Esophagus muscularis mucosa (tissue), 4 donors: ENCODE measurements at regions not wholly inside any gene's neighbourhood (a gene's known extent, or its start where the extent isn't known, plus 50 kb on each side); places are given as distances from the start of the nearest gene placed in this dataset.

ENCODE experiments used
- DNase-seq: peaks from one replicate; pipeline ENCODE4 v3.0.0-alpha.2; 2017; ENCODE audit errors: extremely low spot score
- H3K27ac ChIP-seq, 4 donors: fragments of 200-600 bp; sonication (generic); replicated peaks in 1 of 4; 1 replicate in 3 of 4; 2 replicates in 1 of 4; pipeline ENCODE4 v1.5.1; 2016 to 2019; ENCODE audit warnings: mild to moderate bottlenecking in 1 of 4
- H3K27me3 ChIP-seq, 4 donors: fragments of 200-600 bp; sonication (generic); one replicate each; pipeline versions ENCODE4 v1.5.1 to v1.6.0; 2016 to 2019
- H3K36me3 ChIP-seq, 4 donors: fragments of 200-600 bp; sonication (generic); one replicate each; pipeline ENCODE4 v1.5.1; 2016 to 2019
- H3K4me1 ChIP-seq, 4 donors: fragments of 200-600 bp; sonication (generic); one replicate each; pipeline ENCODE4 v1.5.1; 2016 to 2019
- H3K4me3 ChIP-seq, 4 donors: fragments of 200-600 bp; sonication (generic); 1 replicate in 2 of 4; 2 replicates in 2 of 4; pipeline ENCODE4 v1.5.1; 2016 to 2019; ENCODE audit warnings: mild to moderate bottlenecking in 4 of 4, moderate library complexity in 1 of 4
- H3K9me3 ChIP-seq, 4 donors: fragments of 200-600 bp; sonication (generic); 1 replicate in 3 of 4; 2 replicates in 1 of 4; pipeline ENCODE4 v1.5.1; 2016 to 2019
- CTCF ChIP-seq, 3 experiments: fragments of 200-600 bp in 2 of 3; fragments of 450-650 bp in 1 of 3; sonication (generic) in 2 of 3; IDR thresholded peaks; one replicate each; pipeline ENCODE4 v1.5.1; 2017 to 2019; ENCODE audit warnings: antibody characterized with exemption in 3 of 3, mild to moderate bottlenecking in 2 of 3, moderate library complexity in 1 of 3
- EP300 ChIP-seq: sonication (generic); formaldehyde crosslinking; IDR thresholded peaks from one replicate; pipeline ENCODE4 v1.6.1; 2017; ENCODE audit warnings: antibody characterized with exemption
- POLR2A ChIP-seq: fragments of 450-650 bp; IDR thresholded peaks from one replicate; pipeline ENCODE4 v1.6.1; 2017; ENCODE audit warnings: antibody characterized with exemption, moderate library complexity, mild to moderate bottlenecking, low read depth
- POLR2AphosphoS5 ChIP-seq, 2 donors: sonication (generic); formaldehyde crosslinking; IDR thresholded peaks; one replicate each; pipeline ENCODE4 v1.6.1; 2017; ENCODE audit warnings: antibody characterized with exemption in 2 of 2
- WGBS: methylation state at CpG from one replicate; pipeline ENCODE4 v1.1.5; 2018; 5-methylcytosine and 5-hydroxymethylcytosine counted together
- intact Hi-C: fragments of 100-400 bp; cut with DNase I; formaldehyde crosslinking; loops from one replicate; pipeline ENCODE4 v1.15.1; 2023

GRCh38 chr2:83696838-83697237 is 762.2 kb downstream of the SUCLG1 start:
- Histone ChIP-seq H3K27me3 (no peaks in the 10 kb centered on the region), H3K4me3 (no peak overlapping the region), H3K36me3 (no peaks in the 10 kb centered on the region), H3K4me1 (no peaks in the 10 kb centered on the region), H3K9me3 (no peaks in the 10 kb centered on the region), H3K27ac (no peak overlapping the region)
- DNase-seq = no peak
- intact Hi-C loops = no loop called here
- 58% methylated on average over 4 of the region's 4 CpGs for WGBS
- TF ChIP-seq CTCF (IDR thresholded peaks at IDR 0.05) (no peak), POLR2A (no peak), POLR2AphosphoS5 (IDR thresholded peaks at IDR 0.05) (no peak), EP300 (no peak)

- TF ChIP-seq POLR2AphosphoS5 (IDR thresholded peaks at IDR 0.05) (no peak), CTCF (IDR thresholded peaks at IDR 0.05) (no peak), POLR2A (no peak), EP300 (no peak)
- Histone ChIP-seq H3K27ac (no peak overlapping the region), H3K4me3 (no peak overlapping the region), H3K4me1 (no peaks in the 10 kb centered on the region), H3K36me3 (no peaks in the 10 kb centered on the region), H3K9me3 (no peaks in the 10 kb centered on the region), H3K27me3 (no peaks in the 10 kb centered on the region)
- 91% methylated on average over 7 of the region's 7 CpGs for WGBS
- no peak for DNase-seq
- intact Hi-C loops = no loop called here
Measured at GRCh38 chr2:83695530-83695929, 763.5 kb downstream of the SUCLG1 start.

DNA sequence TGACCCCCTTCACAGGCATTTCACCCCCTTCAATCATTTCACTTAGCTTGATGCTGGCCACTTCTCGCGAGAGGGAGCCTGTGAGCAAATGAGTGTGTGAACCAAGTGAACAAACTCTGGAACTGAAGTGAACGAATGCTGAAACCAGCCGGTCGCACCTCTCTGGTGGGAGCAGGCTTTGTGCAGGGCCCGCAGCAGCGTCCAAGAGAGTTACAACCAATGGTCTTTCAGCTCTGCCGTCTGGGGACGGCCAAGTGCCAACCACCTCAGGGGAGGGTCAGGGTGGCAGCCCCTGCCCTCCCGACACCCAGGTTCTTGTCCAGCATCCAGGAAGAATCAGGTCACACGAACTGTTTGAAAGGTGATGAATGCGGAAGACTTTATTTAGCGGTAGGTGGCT is 764.0 kb downstream of the SUCLG1 start:
- no peak for DNase-seq
- TF ChIP-seq EP300 (no peak), POLR2AphosphoS5 (IDR thresholded peaks at IDR 0.05) (no peak), POLR2A (no peak), CTCF (IDR thresholded peaks at IDR 0.05) (no peak)

DNA sequence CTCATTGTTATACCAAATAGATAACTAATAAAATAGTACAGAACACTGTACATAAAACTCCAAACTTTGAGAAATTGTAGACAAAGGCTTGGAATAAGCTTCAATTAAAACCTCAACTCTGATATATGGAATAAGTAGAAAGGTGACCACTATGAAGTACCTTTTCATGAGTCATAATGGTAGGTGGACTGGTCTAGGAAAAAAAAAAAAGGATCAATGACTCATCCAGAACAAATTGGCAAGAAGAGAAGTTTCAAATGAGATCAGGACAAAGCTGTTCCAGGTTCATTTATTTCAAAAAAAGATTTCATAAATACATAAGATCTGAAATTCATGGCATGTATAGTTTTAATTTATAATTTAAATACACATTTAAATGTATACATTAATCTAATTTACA is 769.7 kb downstream of the SUCLG1 start:
- Histone ChIP-seq H3K9me3 (no peaks in the 10 kb centered on the region), H3K27me3 (no peaks in the 10 kb centered on the region), H3K4me1 (no peaks in the 10 kb centered on the region), H3K27ac (no peak overlapping the region), H3K4me3 (no peak overlapping the region), H3K36me3 (no peaks in the 10 kb centered on the region)
- no peak for TF ChIP-seq POLR2A
- TF ChIP-seq CTCF (IDR thresholded peaks at IDR 0.05) = no peak
- no peak for TF ChIP-seq POLR2AphosphoS5 (IDR thresholded peaks at IDR 0.05)
- no peak for TF ChIP-seq EP300
- intact Hi-C loops = no loop called here
- DNase-seq = no peak

More for the DNA sequence above, 764.0 kb downstream of the SUCLG1 start:
- Histone ChIP-seq H3K4me1 (no peaks in the 10 kb centered on the region), H3K27ac (no peak overlapping the region), H3K9me3 (no peaks in the 10 kb centered on the region), H3K36me3 (no peaks in the 10 kb centered on the region), H3K27me3 (no peaks in the 10 kb centered on the region), H3K4me3 (no peak overlapping the region)
- WGBS = 95% methylated on average over 13 of the region's 13 CpGs
- intact Hi-C loops = no loop called here

- no peaks in the 10 kb centered on the region for H3K36me3 ChIP-seq
- no peaks in the 10 kb centered on the region for H3K27me3 ChIP-seq
- no peaks in the 10 kb centered on the region for H3K9me3 ChIP-seq
- H3K27ac ChIP-seq = no peak overlapping the region
- no peak overlapping the region for H3K4me3 ChIP-seq
- intact Hi-C loops = no loop called here
- no peak for DNase-seq
- H3K4me1 ChIP-seq = no peaks in the 10 kb centered on the region
- TF ChIP-seq EP300 = no peak
- TF ChIP-seq POLR2A = no peak
- no peak for TF ChIP-seq CTCF (IDR thresholded peaks at IDR 0.05)
- no peak for TF ChIP-seq POLR2AphosphoS5 (IDR thresholded peaks at IDR 0.05)
Measured at GRCh38 chr2:83686863-83687262, 772.2 kb downstream of the SUCLG1 start.
